ENCODE measurements at regions not wholly inside any gene's neighbourhood (a gene's known extent, or its start where the extent isn't known, plus 50 kb on each side); places are given as distances from the start of the nearest gene placed in this dataset.

- no peak for ATAC-seq (ENCODE audit: low FRiP score)
- no peak overlapping the region for H3K4me3 ChIP-seq (ENCODE audit: low read length in 2 of 2)
- H3K36me3 ChIP-seq (ENCODE audit: control insufficient read depth in 1 of 2, insufficient read depth in 2 of 2, low read length in 1 of 2), result no peaks in the 10 kb centered on the region
- peak; percentile 13 to 52 for DNase-seq
- intact Hi-C loops (cut with DNase I), result loop anchor here (10.0 kb wide), 2 partner anchors 151 to 231 kb away; a partner anchor contains a TSS
- H3K9me3 ChIP-seq (ENCODE audit: control insufficient read depth, low read length), result no peaks in the 10 kb centered on the region
- WGBS, 2 donors, result 87 to 98% methylated on average over 9 of the region's 9 CpGs
- H3K4me1 ChIP-seq (ENCODE audit: control insufficient read depth in 1 of 2, insufficient read depth in 2 of 2, low read length in 2 of 2), result no peaks in the 10 kb centered on the region
- H3K27me3 ChIP-seq (ENCODE audit: control insufficient read depth in 1 of 2, insufficient read depth in 2 of 2, low read length in 1 of 2), result no peaks in the 10 kb centered on the region
- no peak overlapping the region for H3K27ac ChIP-seq (ENCODE audit: low read depth in 1 of 2, low read length in 2 of 2)
These were observed 251.0 kb downstream of the LOXHD1 start for GRCh38 chr18:46405832-46406538.

GRCh38 chr18:46406539-46406932 lies 250.5 kb downstream of the LOXHD1 start:
- Histone ChIP-seq H3K27ac (ENCODE audit: low read depth in 1 of 2, low read length in 2 of 2) (peak overlapping the region in 1 of 2 donors; percentile 72), H3K36me3 (ENCODE audit: control insufficient read depth in 1 of 2, insufficient read depth in 2 of 2, low read length in 1 of 2) (no peaks in the 10 kb centered on the region), H3K27me3 (ENCODE audit: control insufficient read depth in 1 of 2, insufficient read depth in 2 of 2, low read length in 1 of 2) (no peaks in the 10 kb centered on the region), H3K9me3 (ENCODE audit: control insufficient read depth, low read length) (no peaks in the 10 kb centered on the region), H3K4me3 (ENCODE audit: low read length in 2 of 2) (no peak overlapping the region), H3K4me1 (ENCODE audit: control insufficient read depth in 1 of 2, insufficient read depth in 2 of 2, low read length in 2 of 2) (no peaks in the 10 kb centered on the region)
- intact Hi-C loops (cut with DNase I), result loop anchor here (10.0 kb wide), 2 partner anchors 152 to 232 kb away; a partner anchor contains a TSS
- WGBS, 2 donors, result 81 to 82% methylated on average over 4 of the region's 4 CpGs
- DNase-seq (peak in 1 of 2 donors; percentile 77), ATAC-seq (ENCODE audit: low FRiP score) (no peak)

- DNase-seq (peak in 1 of 2 donors; percentile 78), ATAC-seq (ENCODE audit: low FRiP score) (peak; percentile 75)
These were observed 249.4 kb downstream of the LOXHD1 start for GRCh38 chr18:46407486-46408166.

GRCh38 chr18:46408334-46408987 lies 248.6 kb downstream of the LOXHD1 start:
- H3K4me3 ChIP-seq (ENCODE audit: low read length in 2 of 2), result no peak overlapping the region
- ATAC-seq (ENCODE audit: low FRiP score) (no peak), DNase-seq (peak in 1 of 2 donors; percentile 43)
- intact Hi-C loops (cut with DNase I), result loop anchor here (10.0 kb wide), 2 partner anchors 154 to 234 kb away; a partner anchor contains a TSS
- no peaks in the 10 kb centered on the region for H3K27me3 ChIP-seq (ENCODE audit: control insufficient read depth in 1 of 2, insufficient read depth in 2 of 2, low read length in 1 of 2)
- 85 to 90% methylated on average over 6 of the region's 6 CpGs for WGBS, 2 donors
- peaks cover 0 to 2% of the 10 kb centered on the region in 2 donors for H3K4me1 ChIP-seq (ENCODE audit: control insufficient read depth in 1 of 2, insufficient read depth in 2 of 2, low read length in 2 of 2)
- no peak overlapping the region for H3K27ac ChIP-seq (ENCODE audit: low read depth in 1 of 2, low read length in 2 of 2)
- no peaks in the 10 kb centered on the region for H3K9me3 ChIP-seq (ENCODE audit: control insufficient read depth, low read length)
- no peaks in the 10 kb centered on the region for H3K36me3 ChIP-seq (ENCODE audit: control insufficient read depth in 1 of 2, insufficient read depth in 2 of 2, low read length in 1 of 2)

More at GRCh38 chr18:46407486-46408166, 249.4 kb downstream of the LOXHD1 start:
- peak overlapping the region; percentile 58 to 72 for H3K27ac ChIP-seq (ENCODE audit: low read depth in 1 of 2, low read length in 2 of 2)
- peaks cover 0 to 2% of the 10 kb centered on the region in 2 donors for H3K4me1 ChIP-seq (ENCODE audit: control insufficient read depth in 1 of 2, insufficient read depth in 2 of 2, low read length in 2 of 2)
- H3K36me3 ChIP-seq (ENCODE audit: control insufficient read depth in 1 of 2, insufficient read depth in 2 of 2, low read length in 1 of 2), result no peaks in the 10 kb centered on the region
- H3K4me3 ChIP-seq (ENCODE audit: low read length in 2 of 2), result no peak overlapping the region
- WGBS, 2 donors, result 31 to 35% methylated on average over 6 of the region's 6 CpGs
- H3K27me3 ChIP-seq (ENCODE audit: control insufficient read depth in 1 of 2, insufficient read depth in 2 of 2, low read length in 1 of 2), result no peaks in the 10 kb centered on the region
- no peaks in the 10 kb centered on the region for H3K9me3 ChIP-seq (ENCODE audit: control insufficient read depth, low read length)
- intact Hi-C loops (cut with DNase I), result loop anchor here (10.0 kb wide), 2 partner anchors 153 to 233 kb away; a partner anchor contains a TSS

- intact Hi-C loops (cut with DNase I), result no loop called here
- peaks cover 0 to 2% of the 10 kb centered on the region in 2 donors for H3K4me1 ChIP-seq (ENCODE audit: control insufficient read depth in 1 of 2, insufficient read depth in 2 of 2, low read length in 2 of 2)
- no peak for DNase-seq
These were observed 245.7 kb downstream of the LOXHD1 start for GRCh38 chr18:46411191-46411828.

GRCh38 chr18:46411867-46412690 lies 244.9 kb downstream of the LOXHD1 start:
- H3K9me3 ChIP-seq (ENCODE audit: control insufficient read depth, low read length), result no peaks in the 10 kb centered on the region
- no peak for DNase-seq
- H3K4me3 ChIP-seq (ENCODE audit: low read length in 2 of 2), result no peak overlapping the region
- no peaks in the 10 kb centered on the region for H3K27me3 ChIP-seq (ENCODE audit: control insufficient read depth in 1 of 2, insufficient read depth in 2 of 2, low read length in 1 of 2)
- H3K36me3 ChIP-seq (ENCODE audit: control insufficient read depth in 1 of 2, insufficient read depth in 2 of 2, low read length in 1 of 2), result no peaks in the 10 kb centered on the region
- 28 to 30% methylated on average over 6 of the region's 6 CpGs for WGBS, 2 donors
- peak overlapping the region in 1 of 2 donors; percentile 33 for H3K27ac ChIP-seq (ENCODE audit: low read depth in 1 of 2, low read length in 2 of 2)
- intact Hi-C loops (cut with DNase I), result no loop called here
- peak; percentile 33 for ATAC-seq (ENCODE audit: low FRiP score)
- peaks cover 0 to 2% of the 10 kb centered on the region in 2 donors for H3K4me1 ChIP-seq (ENCODE audit: control insufficient read depth in 1 of 2, insufficient read depth in 2 of 2, low read length in 2 of 2)

More at GRCh38 chr18:46411191-46411828, 245.7 kb downstream of the LOXHD1 start:
- Histone ChIP-seq H3K9me3 (ENCODE audit: control insufficient read depth, low read length) (no peaks in the 10 kb centered on the region), H3K27me3 (ENCODE audit: control insufficient read depth in 1 of 2, insufficient read depth in 2 of 2, low read length in 1 of 2) (no peaks in the 10 kb centered on the region), H3K36me3 (ENCODE audit: control insufficient read depth in 1 of 2, insufficient read depth in 2 of 2, low read length in 1 of 2) (no peaks in the 10 kb centered on the region), H3K4me3 (ENCODE audit: low read length in 2 of 2) (no peak overlapping the region), H3K27ac (ENCODE audit: low read depth in 1 of 2, low read length in 2 of 2) (no peak overlapping the region)
- no peak for ATAC-seq (ENCODE audit: low FRiP score)
- 90 to 93% methylated on average over 4 of the region's 4 CpGs for WGBS, 2 donors

- Histone ChIP-seq H3K27me3 (ENCODE audit: control insufficient read depth in 1 of 2, insufficient read depth in 2 of 2, low read length in 1 of 2) (no peaks in the 10 kb centered on the region), H3K4me1 (ENCODE audit: control insufficient read depth in 1 of 2, insufficient read depth in 2 of 2, low read length in 2 of 2) (peaks cover 0 to 2% of the 10 kb centered on the region in 2 donors), H3K4me3 (ENCODE audit: low read length in 2 of 2) (no peak overlapping the region), H3K27ac (ENCODE audit: low read depth in 1 of 2, low read length in 2 of 2) (no peak overlapping the region), H3K9me3 (ENCODE audit: control insufficient read depth, low read length) (no peaks in the 10 kb centered on the region), H3K36me3 (ENCODE audit: control insufficient read depth in 1 of 2, insufficient read depth in 2 of 2, low read length in 1 of 2) (no peaks in the 10 kb centered on the region)
- 6 to 11% methylated on average over 11 of the region's 11 CpGs for WGBS, 2 donors
- no peak for ATAC-seq (ENCODE audit: low FRiP score)
- intact Hi-C loops (cut with DNase I), result no loop called here
- DNase-seq, result no peak
These were observed 244.1 kb downstream of the LOXHD1 start for GRCh38 chr18:46412916-46413315.

Data from aorta (tissue), 5 donors.